ENCODE measurements at regions not wholly inside any gene's neighbourhood (a gene's known extent, or its start where the extent isn't known, plus 50 kb on each side); places are given as distances from the start of the nearest gene placed in this dataset.
"Not testable (repeated sequence)": the region's sequence is repeated elsewhere in the genome, so short reads cannot be mapped to it uniquely, and the experiment has no call there.

GRCh38 chr4:123674762-123675465, 278.3 kb downstream of the SPRY1 start:
- no peak for DNase-seq (ENCODE audit: low read depth, low spot score)

- DNase-seq (ENCODE audit: low read depth, low spot score): no peak
These were observed 279.0 kb downstream of the SPRY1 start for GRCh38 chr4:123675567-123675966.

- no peak for DNase-seq (ENCODE audit: low read depth, low spot score)
These were observed 279.7 kb downstream of the SPRY1 start for GRCh38 chr4:123676071-123676889.

- no peak for DNase-seq (ENCODE audit: low read depth, low spot score)
These were observed 280.3 kb downstream of the SPRY1 start for GRCh38 chr4:123676890-123677229.

- DNase-seq (ENCODE audit: low read depth, low spot score): no peak
These were observed 286.3 kb downstream of the SPRY1 start for GRCh38 chr4:123682931-123683330.

- DNase-seq (ENCODE audit: low read depth, low spot score): not testable (repeated sequence)
These were observed 288.3 kb downstream of the SPRY1 start for GRCh38 chr4:123684937-123685336.

GRCh38 chr4:123695531-123695930, 298.9 kb downstream of the SPRY1 start:
- DNase-seq (ENCODE audit: low read depth, low spot score): not testable (repeated sequence)

GRCh38 chr4:123696687-123697086, 300.1 kb downstream of the SPRY1 start:
- DNase-seq (ENCODE audit: low read depth, low spot score): no peak

GRCh38 chr4:123698556-123698955, 302.0 kb downstream of the SPRY1 start:
- DNase-seq (ENCODE audit: low read depth, low spot score): no peak

GRCh38 chr4:123699880-123700771, 303.5 kb downstream of the SPRY1 start:
- peak; percentile 97 for DNase-seq (ENCODE audit: low read depth, low spot score)

- peak; percentile 7 for DNase-seq (ENCODE audit: low read depth, low spot score)
These were observed 304.6 kb downstream of the SPRY1 start for GRCh38 chr4:123701131-123701575.

- no peak for DNase-seq (ENCODE audit: low read depth, low spot score)
These were observed 308.8 kb downstream of the SPRY1 start for GRCh38 chr4:123705419-123705818.

GRCh38 chr4:123706973-123707372, 310.4 kb downstream of the SPRY1 start:
- DNase-seq (ENCODE audit: low read depth, low spot score): peak; percentile 76

- DNase-seq (ENCODE audit: low read depth, low spot score): no peak
These were observed 312.3 kb downstream of the SPRY1 start for GRCh38 chr4:123708902-123709301.

GRCh38 chr4:123709336-123709735, 312.7 kb downstream of the SPRY1 start:
- DNase-seq (ENCODE audit: low read depth, low spot score): no peak

- no peak for DNase-seq (ENCODE audit: low read depth, low spot score)
These were observed 334.4 kb downstream of the SPRY1 start for GRCh38 chr4:123731035-123731434.

- DNase-seq (ENCODE audit: low read depth, low spot score): no peak
These were observed 340.6 kb downstream of the SPRY1 start for GRCh38 chr4:123737156-123737555.

- DNase-seq (ENCODE audit: low read depth, low spot score): peak; percentile 6
These were observed 343.2 kb downstream of the SPRY1 start for GRCh38 chr4:123739806-123740205.

GRCh38 chr4:123740236-123740635, 343.6 kb downstream of the SPRY1 start:
- DNase-seq (ENCODE audit: low read depth, low spot score): no peak

- peak; percentile 31 for DNase-seq (ENCODE audit: low read depth, low spot score)
These were observed 345.3 kb downstream of the SPRY1 start for GRCh38 chr4:123741906-123742305.

GRCh38 chr4:123743848-123744247, 347.3 kb downstream of the SPRY1 start:
- DNase-seq (ENCODE audit: low read depth, low spot score): no peak
